Neural cell (in vitro differentiated cells): ENCODE measurements at regions not wholly inside any gene's neighbourhood (a gene's known extent, or its start where the extent isn't known, plus 50 kb on each side); places are given as distances from the start of the nearest gene placed in this dataset.

Experiments used
- H2AFZ ChIP-seq: fragments of 200-600, 300-800 bp; sonication (generic), shearing (Covaris generic); 2 replicates; pipeline ENCODE4 v1.6.0; 2014; ENCODE audit warnings: low read depth, mild to moderate bottlenecking, antibody characterized with exemption, low read length, moderate library complexity
- H3F3A ChIP-seq: fragments of 200-600 bp; shearing (Covaris generic); 2 replicates; pipeline ENCODE4 v1.6.1; 2016; ENCODE audit warnings: mild to moderate bottlenecking, moderate library complexity, mixed read lengths, antibody characterized with exemption, low read length; ENCODE audit not compliant: insufficient read depth, poor library complexity, severe bottlenecking
- H3K27ac ChIP-seq: fragments of 200-600, 300-800 bp; sonication (generic), shearing (Covaris generic); 2 replicates; pipeline ENCODE4 v1.5.1; 2014; ENCODE audit warnings: mild to moderate bottlenecking, low read length, moderate library complexity
- H3K27me3 ChIP-seq: fragments of 300-800, 200-600 bp; sonication (generic), shearing (Covaris generic); 2 replicates; pipeline ENCODE4 v1.6.0; 2014; ENCODE audit warnings: mild to moderate bottlenecking, low read depth, low read length, moderate library complexity; ENCODE audit not compliant: insufficient read depth
- H3K36me3 ChIP-seq: fragments of 300-800, 200-600 bp; sonication (generic), shearing (Covaris generic); 2 replicates; pipeline ENCODE4 v1.5.1; 2014; ENCODE audit warnings: mild to moderate bottlenecking, antibody characterized with exemption, low read length, moderate library complexity; ENCODE audit not compliant: insufficient read depth
- H3K4me2 ChIP-seq: fragments of 300-800, 200-600 bp; sonication (generic), shearing (Covaris generic); 2 replicates; pipeline ENCODE4 v1.6.0; 2014; ENCODE audit warnings: mild to moderate bottlenecking, low read length
- H3K4me3 ChIP-seq: fragments of 300-800, 200-600 bp; sonication (generic), shearing (Covaris generic); 2 replicates; pipeline ENCODE4 v1.5.1; 2014; ENCODE audit warnings: mild to moderate bottlenecking, low read length, moderate library complexity
- H3K79me2 ChIP-seq: fragments of 200-600 bp; shearing (Covaris generic); replicated peaks from 2 replicates; pipeline ENCODE4 v1.6.0; 2014; ENCODE audit warnings: mild to moderate bottlenecking, low read length, moderate library complexity; ENCODE audit not compliant: insufficient read depth
- H3K9ac ChIP-seq: fragments of 300-800, 200-600 bp; sonication (generic), shearing (Covaris generic); 2 replicates; pipeline ENCODE4 v1.6.1; 2016; ENCODE audit warnings: mild to moderate bottlenecking, low read length, mixed read lengths
- H3K9me2 ChIP-seq: fragments of 200-600 bp; shearing (Covaris generic); 2 replicates; pipeline ENCODE4 v1.6.1; 2016; ENCODE audit warnings: mild to moderate bottlenecking, low read length, mixed read lengths; ENCODE audit not compliant: insufficient read depth
- H3K9me3 ChIP-seq: fragments of 200-600, 300-800 bp; sonication (generic), shearing (Covaris generic); 2 replicates; pipeline ENCODE4 v1.6.1; 2016; ENCODE audit warnings: mild to moderate bottlenecking, mixed run types, low read length, moderate library complexity, mixed read lengths
- H4K20me1 ChIP-seq: fragments of 200-600 bp; shearing (Covaris generic); 2 replicates; pipeline ENCODE4 v1.6.1; 2016; ENCODE audit warnings: mild to moderate bottlenecking, mixed run types; ENCODE audit not compliant: insufficient read depth
- CTCF ChIP-seq: fragments of 450-650 bp; IDR thresholded peaks from 2 replicates; pipeline ENCODE4 v1.5.1; 2014; ENCODE audit warnings: antibody characterized with exemption, mild to moderate bottlenecking, moderate library complexity; ENCODE audit not compliant: poor library complexity, severe bottlenecking
- EP300 ChIP-seq: fragments of 450-650 bp; conservative IDR thresholded peaks from 2 replicates; pipeline ENCODE4 v1.6.1; 2014; ENCODE audit warnings: antibody characterized with exemption, mild to moderate bottlenecking, moderate library complexity; ENCODE audit not compliant: poor library complexity, severe bottlenecking
- EZH2 ChIP-seq: fragments of 200-600, 300-800 bp; shearing (Covaris generic), sonication (generic); IDR thresholded peaks from 2 replicates; pipeline ENCODE4 v1.6.1; 2014; ENCODE audit warnings: antibody characterized with exemption, low read length, borderline replicate concordance, mild to moderate bottlenecking; ENCODE audit not compliant: insufficient read depth, poor library complexity, severe bottlenecking
- MXI1 ChIP-seq: fragments of 450-650 bp; conservative IDR thresholded peaks from 2 replicates; pipeline ENCODE4 v1.6.1; 2014; ENCODE audit warnings: antibody characterized with exemption, mild to moderate bottlenecking; ENCODE audit not compliant: poor library complexity, severe bottlenecking
- POLR2AphosphoS5 ChIP-seq: IDR thresholded peaks from 2 replicates; pipeline ENCODE4 v1.6.1; 2012
- RAD21 ChIP-seq: fragments of 450-650 bp; conservative IDR thresholded peaks from 2 replicates; pipeline ENCODE4 v1.6.1; 2014; ENCODE audit warnings: antibody characterized with exemption, mild to moderate bottlenecking, moderate library complexity
- REST ChIP-seq: IDR thresholded peaks from 2 replicates; pipeline ENCODE4 v1.6.1; 2012; ENCODE audit warnings: borderline replicate concordance
- SMC3 ChIP-seq: fragments of 450-650 bp; conservative IDR thresholded peaks from 2 replicates; pipeline ENCODE4 v1.6.1; 2014; ENCODE audit warnings: antibody characterized with exemption, mild to moderate bottlenecking, moderate library complexity; ENCODE audit not compliant: poor library complexity
- TAF1 ChIP-seq: IDR thresholded peaks from 2 replicates; pipeline ENCODE4 v1.6.1; 2012; ENCODE audit warnings: low read depth

- H3K9me3 ChIP-seq: peaks cover 3% of the 10 kb centered on the region
- no peak overlapping the region for H2AFZ ChIP-seq
- no peaks in the 10 kb centered on the region for H4K20me1 ChIP-seq
- H3K27ac ChIP-seq: no peak overlapping the region
- H3K4me3 ChIP-seq: no peak overlapping the region
- H3K27me3 ChIP-seq: no peaks in the 10 kb centered on the region
- no peaks in the 10 kb centered on the region for H3F3A ChIP-seq
- no peak overlapping the region for H3K9ac ChIP-seq
- no peak for TF ChIP-seq TAF1
- no peak for TF ChIP-seq EP300
- TF ChIP-seq POLR2AphosphoS5: no peak
- no peak for TF ChIP-seq SMC3
- no peak for TF ChIP-seq EZH2
- TF ChIP-seq REST: no peak
- TF ChIP-seq CTCF: no peak
- TF ChIP-seq MXI1: no peak
- TF ChIP-seq RAD21: no peak
- H3K36me3 ChIP-seq: no peaks in the 10 kb centered on the region
- H3K79me2 ChIP-seq: no peaks in the 10 kb centered on the region
- no peak overlapping the region for H3K4me2 ChIP-seq
- H3K9me2 ChIP-seq: no peaks in the 10 kb centered on the region
Measured at GRCh38 chr4:128603081-128603480, 206.4 kb upstream of the JADE1 start.

GRCh38 chr4:128601991-128602695 is 207.4 kb upstream of the JADE1 start:
- Histone ChIP-seq H3K9ac (no peak overlapping the region), H3K27me3 (no peaks in the 10 kb centered on the region), H3K9me3 (peaks cover 3% of the 10 kb centered on the region), H3K79me2 (no peaks in the 10 kb centered on the region), H3K36me3 (no peaks in the 10 kb centered on the region), H2AFZ (no peak overlapping the region), H3F3A (no peaks in the 10 kb centered on the region), H3K27ac (no peak overlapping the region), H4K20me1 (no peaks in the 10 kb centered on the region), H3K4me3 (no peak overlapping the region), H3K9me2 (no peaks in the 10 kb centered on the region), H3K4me2 (no peak overlapping the region)
- no peak for TF ChIP-seq EZH2
- TF ChIP-seq SMC3: no peak
- no peak for TF ChIP-seq CTCF
- TF ChIP-seq MXI1: no peak
- no peak for TF ChIP-seq RAD21
- TF ChIP-seq POLR2AphosphoS5: no peak
- no peak for TF ChIP-seq EP300
- no peak for TF ChIP-seq TAF1
- TF ChIP-seq REST: no peak
